ENCODE measurements at regions not wholly inside any gene's neighbourhood (a gene's known extent, or its start where the extent isn't known, plus 50 kb on each side); places are given as distances from the start of the nearest gene placed in this dataset.

DNA sequence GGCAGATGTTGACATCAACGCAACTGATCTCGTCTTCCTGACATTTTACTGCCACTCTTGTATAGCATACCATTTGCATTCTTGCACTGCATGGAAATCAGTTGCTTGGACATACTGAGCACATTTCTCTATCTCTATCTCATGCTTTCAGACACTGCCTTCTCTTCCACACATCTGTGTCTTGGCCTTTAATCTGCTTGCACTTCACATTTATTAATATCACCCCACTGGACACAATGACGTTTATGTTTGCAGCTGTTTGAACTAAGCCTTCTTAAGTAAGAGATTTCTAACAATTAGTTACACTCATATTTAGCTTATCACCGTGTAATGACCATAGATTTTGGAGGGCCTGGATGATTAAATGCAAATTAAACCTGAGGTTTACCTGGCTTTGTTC lies 229.8 kb upstream of the CDH19 start:
- no peak overlapping the region for H3K27ac ChIP-seq
- TF ChIP-seq, protein P1, sequence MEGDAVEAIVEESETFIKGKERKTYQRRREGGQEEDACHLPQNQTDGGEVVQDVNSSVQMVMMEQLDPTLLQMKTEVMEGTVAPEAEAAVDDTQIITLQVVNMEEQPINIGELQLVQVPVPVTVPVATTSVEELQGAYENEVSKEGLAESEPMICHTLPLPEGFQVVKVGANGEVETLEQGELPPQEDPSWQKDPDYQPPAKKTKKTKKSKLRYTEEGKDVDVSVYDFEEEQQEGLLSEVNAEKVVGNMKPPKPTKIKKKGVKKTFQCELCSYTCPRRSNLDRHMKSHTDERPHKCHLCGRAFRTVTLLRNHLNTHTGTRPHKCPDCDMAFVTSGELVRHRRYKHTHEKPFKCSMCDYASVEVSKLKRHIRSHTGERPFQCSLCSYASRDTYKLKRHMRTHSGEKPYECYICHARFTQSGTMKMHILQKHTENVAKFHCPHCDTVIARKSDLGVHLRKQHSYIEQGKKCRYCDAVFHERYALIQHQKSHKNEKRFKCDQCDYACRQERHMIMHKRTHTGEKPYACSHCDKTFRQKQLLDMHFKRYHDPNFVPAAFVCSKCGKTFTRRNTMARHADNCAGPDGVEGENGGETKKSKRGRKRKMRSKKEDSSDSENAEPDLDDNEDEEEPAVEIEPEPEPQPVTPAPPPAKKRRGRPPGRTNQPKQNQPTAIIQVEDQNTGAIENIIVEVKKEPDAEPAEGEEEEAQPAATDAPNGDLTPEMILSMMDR (IDR thresholded peaks at IDR 0.05) = no peak
- TF ChIP-seq ZFX (IDR thresholded peaks at IDR 0.05; ENCODE audit: borderline replicate concordance) = no peak

DNA sequence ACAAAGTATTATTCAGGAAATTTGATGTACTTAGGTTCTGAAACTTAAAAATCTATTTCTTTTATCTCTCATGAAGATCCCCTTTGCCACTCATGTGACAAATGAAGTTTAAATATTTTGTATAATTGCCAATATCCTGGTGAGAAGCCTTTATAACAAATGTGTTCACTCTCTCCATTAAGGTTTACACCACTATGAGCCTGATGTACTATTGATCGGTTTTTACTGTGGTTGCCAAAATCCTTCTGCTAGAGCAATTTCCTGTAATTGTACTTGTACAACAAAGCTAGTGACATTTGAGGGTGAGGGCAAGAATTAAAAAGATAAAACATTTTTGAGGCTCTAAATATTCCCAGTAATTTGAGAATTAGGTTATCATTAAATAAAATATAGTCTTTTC lies 222.3 kb upstream of the CDH19 start:
- no peak overlapping the region for H3K27ac ChIP-seq
- no peak for TF ChIP-seq ZFX (IDR thresholded peaks at IDR 0.05; ENCODE audit: borderline replicate concordance)

DNA sequence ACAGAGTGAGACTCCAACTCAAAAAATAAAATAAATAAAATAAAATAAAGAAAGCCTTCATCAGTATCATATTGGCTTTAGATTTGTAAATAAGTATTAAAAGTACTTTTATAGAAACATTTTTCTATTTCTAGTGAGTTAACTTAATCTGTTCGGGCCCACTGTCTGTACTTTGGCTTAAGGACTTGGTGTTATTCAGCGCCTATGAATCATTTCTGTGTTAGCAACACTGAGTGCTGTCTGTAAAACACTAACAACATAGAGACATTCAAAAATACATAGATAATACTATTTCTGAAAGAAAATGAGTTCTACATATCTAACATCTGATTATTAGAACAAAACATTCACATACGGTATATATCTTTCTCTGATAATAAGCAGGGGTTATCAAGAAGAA lies 221.5 kb upstream of the CDH19 start:
- no peak overlapping the region for H3K27ac ChIP-seq
- TF ChIP-seq, protein P1 (IDR thresholded peaks at IDR 0.05) = no peak
- no peak for TF ChIP-seq ZFX (IDR thresholded peaks at IDR 0.05; ENCODE audit: borderline replicate concordance)

DNA sequence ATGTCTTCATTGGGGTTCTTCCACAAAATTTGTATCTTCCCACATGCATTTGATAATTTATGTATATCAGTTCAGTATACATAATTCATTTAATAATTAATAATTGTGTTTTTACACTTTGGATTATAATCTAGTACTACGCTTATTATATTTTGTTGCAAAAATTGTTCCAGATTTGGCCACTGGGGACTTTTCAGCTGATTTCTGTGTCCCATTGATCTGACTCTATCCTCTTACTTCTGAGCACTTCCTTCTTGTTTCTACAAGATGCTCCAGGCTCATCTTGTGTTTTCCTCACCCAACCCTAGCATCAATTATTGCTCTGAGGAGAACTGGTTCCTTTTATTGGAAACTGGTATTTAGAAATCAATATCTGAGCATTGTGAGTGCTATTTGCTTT lies 215.3 kb upstream of the CDH19 start:
- H3K27ac ChIP-seq = no peak overlapping the region
- TF ChIP-seq, protein P1 (IDR thresholded peaks at IDR 0.05) = peak; percentile 62
- no peak for TF ChIP-seq ZFX (IDR thresholded peaks at IDR 0.05; ENCODE audit: borderline replicate concordance)

DNA sequence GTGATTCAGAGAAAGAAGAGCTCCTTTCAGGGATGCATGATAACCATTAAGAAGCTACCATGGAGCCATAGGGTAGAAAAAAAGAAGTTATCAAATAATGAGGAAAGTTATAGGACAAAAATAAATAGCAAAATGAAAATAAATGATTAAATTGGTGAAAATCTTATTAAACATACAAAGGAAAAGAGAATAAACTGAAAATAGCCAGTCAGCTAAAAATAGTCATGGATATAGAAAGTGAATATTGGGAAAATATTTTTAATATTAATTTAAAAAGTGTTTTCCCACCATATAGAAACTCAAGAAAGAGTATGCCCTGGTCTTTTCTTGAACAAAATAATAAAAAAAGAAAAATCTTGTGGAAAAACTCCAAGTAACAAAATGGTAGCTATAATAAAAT lies 209.2 kb upstream of the CDH19 start:
- H3K27ac ChIP-seq = no peak overlapping the region
- TF ChIP-seq, protein P1 (IDR thresholded peaks at IDR 0.05) = no peak
- no peak for TF ChIP-seq ZFX (IDR thresholded peaks at IDR 0.05; ENCODE audit: borderline replicate concordance)

DNA sequence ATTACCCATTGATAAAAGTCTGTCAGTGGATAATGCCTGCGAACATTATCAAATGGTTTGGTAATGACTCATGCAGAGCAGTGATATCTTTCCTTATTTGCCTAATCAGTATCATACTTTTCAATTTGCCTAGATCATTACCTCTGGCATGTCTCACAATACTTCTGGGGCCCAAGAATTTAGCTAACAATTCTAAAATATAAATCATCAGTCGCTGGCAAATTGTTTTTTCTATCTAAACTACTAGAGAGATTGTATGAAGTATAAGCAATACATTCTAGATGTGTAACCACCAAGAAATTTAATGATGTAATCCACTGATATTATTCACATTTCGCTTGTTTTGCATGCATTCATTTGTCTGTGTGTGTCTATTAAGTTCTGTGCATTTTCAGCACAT lies 191.2 kb upstream of the CDH19 start:
- no peak overlapping the region for H3K27ac ChIP-seq
- TF ChIP-seq, protein P1 (IDR thresholded peaks at IDR 0.05) = no peak
- TF ChIP-seq ZFX (IDR thresholded peaks at IDR 0.05; ENCODE audit: borderline replicate concordance) = no peak

DNA sequence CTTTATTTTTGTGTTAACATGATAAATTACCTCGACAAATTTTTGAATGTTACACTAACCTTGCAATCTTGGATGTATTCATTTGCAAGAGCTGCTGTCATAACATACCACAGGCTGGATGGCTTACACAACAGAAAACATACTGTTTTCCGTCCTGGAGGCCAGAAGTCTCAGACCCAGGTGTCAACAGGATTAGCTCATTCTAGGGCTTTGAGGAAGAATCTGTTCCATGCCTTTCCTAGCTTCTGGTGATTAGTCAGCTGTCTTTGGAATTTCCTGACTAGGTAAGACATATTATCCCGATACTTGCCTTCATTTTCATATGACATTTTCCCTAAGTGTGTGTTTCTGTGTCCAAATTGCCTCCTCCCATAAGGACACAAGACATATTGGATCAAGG lies 188.6 kb upstream of the CDH19 start:
- TF ChIP-seq, protein P1 (IDR thresholded peaks at IDR 0.05) = no peak
- no peak for TF ChIP-seq ZFX (IDR thresholded peaks at IDR 0.05; ENCODE audit: borderline replicate concordance)

DNA sequence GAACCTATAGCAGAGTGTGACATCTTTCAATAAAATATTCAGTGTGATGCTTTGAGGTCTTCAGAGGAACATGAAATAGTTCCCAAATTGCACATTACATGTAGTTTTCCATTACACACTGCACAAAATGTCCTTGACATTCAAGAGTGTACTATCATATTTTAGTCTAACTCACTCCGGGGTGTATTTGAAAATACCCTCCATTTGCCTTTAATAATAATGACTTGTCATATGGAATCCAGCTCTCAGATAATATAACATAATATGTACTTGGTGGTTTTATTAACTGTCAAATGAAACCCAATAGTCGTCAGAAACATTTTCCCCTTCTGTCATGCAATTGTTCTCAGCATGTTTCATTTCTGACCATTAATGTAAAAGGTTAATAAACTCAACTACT lies 176.7 kb upstream of the CDH19 start:
- H3K27ac ChIP-seq = no peak overlapping the region
- TF ChIP-seq ZFX (IDR thresholded peaks at IDR 0.05; ENCODE audit: borderline replicate concordance) = no peak
- TF ChIP-seq, protein P1 (IDR thresholded peaks at IDR 0.05) = no peak

More for the DNA sequence above, 188.6 kb upstream of the CDH19 start:
- no peak overlapping the region for H3K27ac ChIP-seq

All from 22Rv1 (cell line).